SK-N-MC (cell line): ENCODE measurements at regions not wholly inside any gene's neighbourhood (a gene's known extent, or its start where the extent isn't known, plus 50 kb on each side); places are given as distances from the start of the nearest gene placed in this dataset.

Experiments used
- DNase-seq: peaks from one replicate; pipeline ENCODE4 v3.0.0-alpha.2; 2011; ENCODE audit warnings: low read depth, low spot score
- H3K27ac ChIP-seq: fragments of 200-600 bp; sonication (generic); 2 replicates; pipeline ENCODE4 v1.5.1; 2016; ENCODE audit warnings: mixed run types
- H3K36me3 ChIP-seq: fragments of 200-600 bp; sonication (generic); 2 replicates; pipeline ENCODE4 v1.6.1; 2017; ENCODE audit warnings: antibody characterized with exemption, low read length, mixed read lengths; ENCODE audit not compliant: insufficient read depth
- H3K4me3 ChIP-seq: fragments of 200-600 bp; sonication (generic); 2 replicates; pipeline ENCODE4 v1.5.1; 2016
- H3K9ac ChIP-seq: fragments of 200-600 bp; sonication (generic); 2 replicates; pipeline ENCODE4 v1.8.0; 2017; ENCODE audit warnings: mixed run types, mixed read lengths; ENCODE audit not compliant: insufficient read length
- H3K9me3 ChIP-seq: fragments of 200-600 bp; sonication (generic); 2 replicates; pipeline ENCODE4 v1.6.1; 2017; ENCODE audit warnings: low read depth, mild to moderate bottlenecking, antibody characterized with exemption, low read length, moderate library complexity, mixed read lengths
- EZH2 ChIP-seq: fragments of 200-600 bp; sonication (generic); IDR thresholded peaks from one replicate; pipeline ENCODE4 v1.6.1; 2017; ENCODE audit warnings: antibody characterized with exemption
- FOXP2 ChIP-seq: optimal IDR thresholded peaks from 2 replicates; pipeline ENCODE3; 2011; ENCODE audit warnings: mild to moderate bottlenecking, moderate library complexity; ENCODE audit not compliant: insufficient read depth; ENCODE audit errors: extremely low read length, control extremely low read depth
- POLR2AphosphoS5 ChIP-seq: IDR thresholded peaks from 2 replicates; pipeline ENCODE4 v1.6.1; 2012; ENCODE audit warnings: mild to moderate bottlenecking, low read depth, low read length, borderline replicate concordance

GRCh38 chr7:156558198-156558597, 82.4 kb upstream of the RNF32 start:
- no peak for DNase-seq
- no peak overlapping the region for H3K9ac ChIP-seq

GRCh38 chr7:156556083-156556482, 84.5 kb upstream of the RNF32 start:
- H3K9me3 ChIP-seq = no peaks in the 10 kb centered on the region
- no peaks in the 10 kb centered on the region for H3K36me3 ChIP-seq
- no peak overlapping the region for H3K9ac ChIP-seq
- TF ChIP-seq POLR2AphosphoS5 (no peak), FOXP2 (no peak), EZH2 (no peak)
- H3K27ac ChIP-seq = no peak overlapping the region
- no peak for DNase-seq
- no peak overlapping the region for H3K4me3 ChIP-seq

More at GRCh38 chr7:156558198-156558597, 82.4 kb upstream of the RNF32 start:
- Histone ChIP-seq H3K4me3 (no peak overlapping the region), H3K9me3 (no peaks in the 10 kb centered on the region), H3K36me3 (no peaks in the 10 kb centered on the region), H3K27ac (no peak overlapping the region)
- no peak for TF ChIP-seq EZH2
- TF ChIP-seq POLR2AphosphoS5 = no peak
- TF ChIP-seq FOXP2 = no peak

- DNase-seq = no peak
- Histone ChIP-seq H3K9ac (no peak overlapping the region), H3K4me3 (no peak overlapping the region), H3K36me3 (no peaks in the 10 kb centered on the region), H3K27ac (no peak overlapping the region), H3K9me3 (no peaks in the 10 kb centered on the region)
- TF ChIP-seq EZH2 (no peak), FOXP2 (no peak), POLR2AphosphoS5 (no peak)
Observed at GRCh38 chr7:156554488-156554887, 86.1 kb upstream of the RNF32 start.

- Histone ChIP-seq H3K36me3 (no peaks in the 10 kb centered on the region), H3K27ac (no peak overlapping the region), H3K9ac (no peak overlapping the region), H3K4me3 (no peak overlapping the region), H3K9me3 (no peaks in the 10 kb centered on the region)
- no peak for TF ChIP-seq FOXP2
- DNase-seq = no peak
Observed at GRCh38 chr7:156549636-156550035, 90.9 kb upstream of the RNF32 start.

- H3K9me3 ChIP-seq = no peaks in the 10 kb centered on the region
- H3K27ac ChIP-seq = no peak overlapping the region
- H3K36me3 ChIP-seq = no peaks in the 10 kb centered on the region
- H3K4me3 ChIP-seq = no peak overlapping the region
- DNase-seq = no peak
- TF ChIP-seq POLR2AphosphoS5 (no peak), EZH2 (no peak), FOXP2 (no peak)
- H3K9ac ChIP-seq = no peak overlapping the region
Observed at GRCh38 chr7:156547884-156548561, 92.6 kb upstream of the RNF32 start.

- no peak overlapping the region for H3K4me3 ChIP-seq
- no peak for DNase-seq
- no peaks in the 10 kb centered on the region for H3K9me3 ChIP-seq
- H3K36me3 ChIP-seq = no peaks in the 10 kb centered on the region
- TF ChIP-seq POLR2AphosphoS5 (no peak), FOXP2 (no peak), EZH2 (no peak)
- no peak overlapping the region for H3K27ac ChIP-seq
- H3K9ac ChIP-seq = no peak overlapping the region
Observed at GRCh38 chr7:156545979-156546378, 94.6 kb upstream of the RNF32 start.

- no peaks in the 10 kb centered on the region for H3K9me3 ChIP-seq
- no peak overlapping the region for H3K9ac ChIP-seq
- no peak overlapping the region for H3K27ac ChIP-seq
- H3K36me3 ChIP-seq = no peaks in the 10 kb centered on the region
- H3K4me3 ChIP-seq = no peak overlapping the region
- no peak for TF ChIP-seq EZH2
- DNase-seq = no peak
Observed at GRCh38 chr7:156544919-156545715, 95.5 kb upstream of the RNF32 start.

GRCh38 chr7:156543699-156544598, 96.6 kb upstream of the RNF32 start:
- Histone ChIP-seq H3K4me3 (no peak overlapping the region), H3K9me3 (no peaks in the 10 kb centered on the region), H3K36me3 (no peaks in the 10 kb centered on the region), H3K27ac (no peak overlapping the region), H3K9ac (no peak overlapping the region)
- TF ChIP-seq EZH2 (no peak), FOXP2 (no peak), POLR2AphosphoS5 (no peak)
- no peak for DNase-seq
